Stomach (tissue), 8 donors: ENCODE measurements at regions not wholly inside any gene's neighbourhood (a gene's known extent, or its start where the extent isn't known, plus 50 kb on each side); places are given as distances from the start of the nearest gene placed in this dataset.

ENCODE experiments used
- DNase-seq, 2 donors: peaks; one replicate each; pipeline versions ENCODE4 v3.0.0 to v3.0.0-alpha.2; 2013 to 2019
- H3K27ac ChIP-seq, 5 donors: fragments of 200-600 bp in 4 of 5; sonication (generic) in 4 of 5; one replicate each; pipeline ENCODE4 v1.5.1; 2013 to 2019; ENCODE audit warnings: mild to moderate bottlenecking in 1 of 5, moderate library complexity in 1 of 5
- H3K27me3 ChIP-seq, 3 donors: fragments of 200-600 bp; sonication (generic); one replicate each; pipeline ENCODE4 v1.5.1; 2017 to 2019; ENCODE audit warnings: mixed run types in 1 of 3
- H3K36me3 ChIP-seq, 4 donors: fragments of 200-600 bp; sonication (generic); 1 replicate in 3 of 4; 2 replicates in 1 of 4; pipeline ENCODE4 v1.5.1; 2016 to 2019
- H3K4me1 ChIP-seq, 4 donors: fragments of 200-600 bp; sonication (generic); one replicate each; pipeline ENCODE4 v1.5.1; 2016 to 2019
- H3K4me3 ChIP-seq, 4 donors: fragments of 200-600 bp; sonication (generic) in 3 of 4; one replicate each; pipeline ENCODE4 v1.5.1; 2016 to 2019; ENCODE audit warnings: mild to moderate bottlenecking in 1 of 4
- H3K9me3 ChIP-seq, 4 donors: fragments of 200-600 bp; sonication (generic); one replicate each; pipeline ENCODE4 v1.5.1; 2016 to 2019
- EP300 ChIP-seq: sonication (generic); formaldehyde crosslinking; IDR thresholded peaks from one replicate; pipeline ENCODE4 v1.6.1; 2017; ENCODE audit warnings: antibody characterized with exemption
- POLR2A ChIP-seq, 4 donors: fragments of 450-650 bp; IDR thresholded peaks; one replicate each; pipeline ENCODE4 v1.6.1; 2016; ENCODE audit warnings: antibody characterized with exemption in 4 of 4, control low read depth in 2 of 4, mild to moderate bottlenecking in 1 of 4, moderate library complexity in 1 of 4
- POLR2AphosphoS5 ChIP-seq, 3 donors: sonication (generic); formaldehyde crosslinking; IDR thresholded peaks; one replicate each; pipeline ENCODE4 v1.6.1; 2016; ENCODE audit warnings: antibody characterized with exemption in 3 of 3
- WGBS, 5 donors: extraction: QIAGEN DNeasy Blood & Tissue Kit in 3 of 5; methylation state at CpG; one replicate each; pipeline versions ENCODE4 v1.1.5 to v1.1.7; 2013 to 2018; 5-methylcytosine and 5-hydroxymethylcytosine counted together
- intact Hi-C: fragments of 100-400 bp; cut with DNase I; formaldehyde crosslinking; loops from one replicate; pipeline ENCODE4 v1.15.1; 2023; ENCODE audit warnings: low total_unique reads
- TF ChIP-seq, protein P1 (sequence below), 7 experiments: fragments of 450-650 bp in 4 of 7; fragments of 200-600 bp in 3 of 7; sonication (generic) in 3 of 7; IDR thresholded peaks; one replicate each; pipeline ENCODE4 v1.5.1; 2016 to 2019; ENCODE audit warnings: antibody characterized with exemption in 7 of 7, control low read depth in 2 of 7, mild to moderate bottlenecking in 1 of 7
- donor health status: healthy with polysubstance abuse.
- donor health status: Bipolar disorder and iron deficiency.
- donor health status: healthy.

DNA sequence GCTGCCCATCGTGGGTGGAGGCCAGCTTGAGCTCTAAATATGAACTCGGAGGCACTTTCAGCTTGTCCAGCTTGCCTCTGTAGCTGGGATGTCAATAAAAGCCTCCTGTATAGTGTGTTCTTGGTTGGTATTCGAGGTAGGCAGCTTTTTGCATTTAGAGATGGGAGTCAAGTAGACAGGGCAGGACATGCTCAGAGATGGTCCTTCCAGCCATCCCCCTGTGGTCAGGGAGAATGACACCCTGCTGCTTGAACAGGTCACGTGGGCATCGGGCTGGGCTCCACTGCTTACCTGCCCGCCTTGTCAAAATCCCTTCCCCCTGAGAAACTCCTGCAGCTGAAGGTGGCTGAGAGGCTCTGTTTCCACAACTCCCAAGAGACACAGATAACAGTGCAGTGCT is 302.5 kb downstream of the ZNF536 start:
- DNase-seq, result no peak
- no peaks in the 10 kb centered on the region for H3K9me3 ChIP-seq
- TF ChIP-seq EP300 (no peak), POLR2AphosphoS5 (IDR thresholded peaks at IDR 0.05) (no peak), POLR2A (IDR thresholded peaks at IDR 0.05) (no peak)
- TF ChIP-seq, protein P1, sequence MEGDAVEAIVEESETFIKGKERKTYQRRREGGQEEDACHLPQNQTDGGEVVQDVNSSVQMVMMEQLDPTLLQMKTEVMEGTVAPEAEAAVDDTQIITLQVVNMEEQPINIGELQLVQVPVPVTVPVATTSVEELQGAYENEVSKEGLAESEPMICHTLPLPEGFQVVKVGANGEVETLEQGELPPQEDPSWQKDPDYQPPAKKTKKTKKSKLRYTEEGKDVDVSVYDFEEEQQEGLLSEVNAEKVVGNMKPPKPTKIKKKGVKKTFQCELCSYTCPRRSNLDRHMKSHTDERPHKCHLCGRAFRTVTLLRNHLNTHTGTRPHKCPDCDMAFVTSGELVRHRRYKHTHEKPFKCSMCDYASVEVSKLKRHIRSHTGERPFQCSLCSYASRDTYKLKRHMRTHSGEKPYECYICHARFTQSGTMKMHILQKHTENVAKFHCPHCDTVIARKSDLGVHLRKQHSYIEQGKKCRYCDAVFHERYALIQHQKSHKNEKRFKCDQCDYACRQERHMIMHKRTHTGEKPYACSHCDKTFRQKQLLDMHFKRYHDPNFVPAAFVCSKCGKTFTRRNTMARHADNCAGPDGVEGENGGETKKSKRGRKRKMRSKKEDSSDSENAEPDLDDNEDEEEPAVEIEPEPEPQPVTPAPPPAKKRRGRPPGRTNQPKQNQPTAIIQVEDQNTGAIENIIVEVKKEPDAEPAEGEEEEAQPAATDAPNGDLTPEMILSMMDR (IDR thresholded peaks at IDR 0.05), result no peak
- H3K4me3 ChIP-seq, result no peak overlapping the region
- 64 to 76% (median 75%) methylated on average over 4 to 6 of the region's 6 CpGs for WGBS, 5 donors
- H3K27ac ChIP-seq, result no peak overlapping the region
- H3K27me3 ChIP-seq, result peaks cover 2 to 21% (median 9%) of the 10 kb centered on the region in 3 donors
- intact Hi-C loops, result no loop called here
- H3K36me3 ChIP-seq, result no peaks in the 10 kb centered on the region
- H3K4me1 ChIP-seq, result peaks cover 0 to 4% (median under 1%) of the 10 kb centered on the region in 4 donors

DNA sequence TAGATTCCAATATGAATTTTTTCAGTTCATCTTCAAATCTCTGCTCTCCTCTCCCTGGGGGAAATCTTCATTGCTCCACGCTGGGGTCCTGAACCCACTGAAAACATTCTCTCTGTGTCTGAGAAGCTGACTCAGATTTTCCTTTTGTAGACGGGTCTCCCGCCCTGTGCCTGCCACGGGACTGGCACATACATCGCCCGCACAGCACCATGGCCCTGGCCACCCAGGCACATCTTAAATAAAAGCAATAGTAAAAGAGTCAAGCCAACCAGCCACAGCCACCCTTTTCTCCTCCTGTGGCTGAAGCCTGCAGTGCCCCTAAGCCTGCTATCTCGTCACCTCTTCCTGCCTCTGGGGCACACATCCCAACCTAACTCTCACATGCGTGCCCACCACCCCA is 301.2 kb downstream of the ZNF536 start:
- Histone ChIP-seq H3K4me3 (no peak overlapping the region), H3K27ac (no peak overlapping the region), H3K27me3 (peaks cover 3 to 30% (median 14%) of the 10 kb centered on the region in 3 donors), H3K9me3 (no peaks in the 10 kb centered on the region), H3K36me3 (no peaks in the 10 kb centered on the region), H3K4me1 (peaks cover 3 to 12% (median 6%) of the 10 kb centered on the region in 4 donors)
- WGBS, 5 donors, result 77 to 88% (median 83%) methylated on average over 8 of the region's 8 CpGs
- intact Hi-C loops, result no loop called here
- peak in 1 of 2 donors; percentile 14 for DNase-seq
- no peak for TF ChIP-seq EP300
- TF ChIP-seq POLR2A (IDR thresholded peaks at IDR 0.05), result no peak
- TF ChIP-seq POLR2AphosphoS5 (IDR thresholded peaks at IDR 0.05), result no peak
- TF ChIP-seq, protein P1 (IDR thresholded peaks at IDR 0.05), result no peak

DNA sequence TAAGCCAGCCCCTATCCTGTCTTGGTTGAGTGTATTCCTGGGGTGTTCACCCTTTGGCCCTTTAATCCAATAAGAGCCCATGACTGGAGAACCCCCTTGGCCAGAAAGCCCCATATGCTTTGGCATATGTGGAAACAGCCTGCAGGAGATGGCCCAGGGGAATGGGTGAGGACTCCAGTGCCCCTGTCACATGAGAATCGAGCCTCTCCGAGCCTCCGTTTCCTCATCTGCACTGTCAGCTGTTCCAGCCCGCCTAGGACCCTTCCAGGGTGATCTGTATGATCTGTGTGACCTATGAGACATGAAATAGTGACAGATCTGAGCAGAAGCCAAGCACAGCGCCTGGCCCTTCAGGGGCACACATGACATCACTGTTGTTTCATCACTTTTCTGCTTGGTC is 300.7 kb downstream of the ZNF536 start:
- intact Hi-C loops, result no loop called here
- TF ChIP-seq, protein P1 (IDR thresholded peaks at IDR 0.05), result no peak
- no peak for TF ChIP-seq EP300
- no peak for TF ChIP-seq POLR2AphosphoS5 (IDR thresholded peaks at IDR 0.05)
- TF ChIP-seq POLR2A (IDR thresholded peaks at IDR 0.05), result no peak
- Histone ChIP-seq H3K4me1 (peaks cover 3 to 12% (median 6%) of the 10 kb centered on the region in 4 donors), H3K27ac (no peak overlapping the region), H3K9me3 (no peaks in the 10 kb centered on the region), H3K4me3 (no peak overlapping the region), H3K36me3 (no peaks in the 10 kb centered on the region), H3K27me3 (peaks cover 3 to 34% (median 14%) of the 10 kb centered on the region in 3 donors)
- peak in 1 of 2 donors; percentile 4 for DNase-seq
- 71 to 85% (median 77%) methylated on average over 5 of the region's 5 CpGs for whole genome bisulfite sequencing, 5 donors

DNA sequence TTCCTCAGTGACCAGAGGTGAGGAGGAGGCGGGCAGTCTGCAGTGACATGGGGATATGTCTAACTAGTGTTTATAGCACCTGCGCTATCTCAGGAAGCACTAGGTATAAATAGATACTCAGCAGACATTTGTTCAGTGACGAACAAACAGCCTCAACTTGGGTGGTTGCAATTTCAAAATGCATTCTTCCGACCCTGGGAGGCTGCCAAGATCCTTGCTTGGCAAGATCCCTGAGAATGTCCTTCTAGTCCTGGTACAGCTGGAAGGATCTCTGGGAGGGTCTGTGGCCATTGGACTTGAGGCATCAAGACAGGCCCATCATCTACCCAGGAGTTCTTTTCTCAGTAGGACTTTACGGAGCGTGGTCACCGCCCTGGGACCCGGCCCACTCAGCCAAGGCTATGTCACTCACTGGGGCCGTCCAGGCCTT is 299.5 kb downstream of the ZNF536 start:
- no peaks in the 10 kb centered on the region for H3K9me3 ChIP-seq

More for the DNA sequence above, 299.5 kb downstream of the ZNF536 start:
- WGBS, 5 donors, result 62 to 69% (median 64%) methylated on average over 9 of the region's 9 CpGs
- Histone ChIP-seq H3K27ac (no peak overlapping the region), H3K36me3 (no peaks in the 10 kb centered on the region), H3K4me1 (peaks cover 3 to 12% (median 6%) of the 10 kb centered on the region in 4 donors), H3K4me3 (no peak overlapping the region), H3K27me3 (peaks cover 3 to 34% (median 14%) of the 10 kb centered on the region in 3 donors)
- intact Hi-C loops, result no loop called here
- TF ChIP-seq EP300 (no peak), POLR2AphosphoS5 (IDR thresholded peaks at IDR 0.05) (no peak), POLR2A (IDR thresholded peaks at IDR 0.05) (no peak)
- TF ChIP-seq, protein P1 (IDR thresholded peaks at IDR 0.05), result no peak
- peak; percentile 24 to 58 for DNase-seq
